KG1 (cell line): ENCODE measurements at regions not wholly inside any gene's neighbourhood (a gene's known extent, or its start where the extent isn't known, plus 50 kb on each side); places are given as distances from the start of the nearest gene placed in this dataset.
"Not testable (repeated sequence)": the region's sequence is repeated elsewhere in the genome, so short reads cannot be mapped to it uniquely, and the experiment has no call there.

ENCODE experiments used
- DNase-seq: peaks from one replicate; lab custom pipeline; 2025; lab: John Stamatoyannopoulos, UW

GRCh38 chr3:144821583-144821982 lies 850.0 kb downstream of the DIPK2A start:
- no peak for DNase-seq

GRCh38 chr3:144822671-144823070 lies 851.0 kb downstream of the DIPK2A start:
- DNase-seq, result no peak

GRCh38 chr3:144831955-144832716 lies 860.5 kb downstream of the DIPK2A start:
- DNase-seq, result no peak

DNA sequence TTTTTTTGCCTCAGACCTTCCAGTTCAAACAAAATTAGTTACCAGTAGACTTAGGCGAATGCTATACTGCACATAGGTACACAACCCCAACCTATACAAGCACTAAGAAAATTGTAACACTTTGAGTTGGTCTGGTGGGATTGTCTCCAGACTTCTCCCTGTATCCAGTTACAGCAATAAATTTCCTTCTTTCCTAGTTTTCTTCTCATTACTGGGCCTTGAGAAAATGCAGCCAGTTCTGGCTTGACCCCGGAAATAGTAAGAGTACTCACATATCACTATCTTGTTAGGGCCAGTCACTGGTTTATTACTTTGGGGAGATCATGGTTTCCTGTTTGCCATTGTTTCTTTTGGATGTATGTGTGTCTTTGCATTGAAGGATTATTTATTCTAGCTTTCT lies 868.4 kb downstream of the DIPK2A start:
- DNase-seq, result no peak

- no peak for DNase-seq
Observed at GRCh38 chr3:144840866-144841265, 869.2 kb downstream of the DIPK2A start.

DNA sequence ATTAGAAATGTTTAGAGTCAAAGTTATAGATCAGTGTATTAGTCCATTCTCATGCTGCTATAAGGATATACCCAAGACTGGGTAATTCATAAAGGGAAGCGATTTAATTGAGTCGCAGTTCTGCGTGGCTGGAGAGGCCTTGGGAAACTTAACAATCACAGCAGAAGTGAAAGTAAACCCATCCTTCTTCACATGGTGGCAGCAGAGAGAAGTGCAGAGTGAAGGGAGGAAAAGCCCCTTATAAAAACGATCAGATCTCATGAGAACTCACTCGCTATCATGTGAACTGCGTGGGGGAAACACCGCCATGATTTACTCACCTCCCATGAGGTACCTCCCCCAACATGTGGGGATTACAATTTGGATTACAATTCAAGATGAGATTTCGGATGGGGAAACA lies 871.5 kb downstream of the DIPK2A start:
- no peak for DNase-seq

DNA sequence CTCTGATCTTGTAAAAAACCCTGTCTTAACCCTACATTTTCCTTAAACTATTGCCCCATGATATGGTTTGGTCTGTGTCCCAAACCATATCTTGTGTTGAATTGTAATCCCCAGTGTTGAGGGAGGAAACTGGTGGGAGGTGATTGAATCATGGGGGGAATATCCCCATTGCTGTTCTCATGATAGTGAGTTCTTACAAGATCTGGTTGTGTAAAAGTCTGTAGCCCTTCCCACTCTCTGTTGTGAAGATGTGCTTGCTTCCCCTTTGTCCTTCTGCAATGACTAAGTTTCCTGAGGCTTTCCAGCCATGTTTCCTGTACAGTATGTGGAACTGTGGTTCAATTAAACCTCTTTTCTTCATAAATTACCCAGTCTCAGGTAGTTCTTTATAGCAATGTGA lies 881.4 kb downstream of the DIPK2A start:
- DNase-seq, result no peak

DNA sequence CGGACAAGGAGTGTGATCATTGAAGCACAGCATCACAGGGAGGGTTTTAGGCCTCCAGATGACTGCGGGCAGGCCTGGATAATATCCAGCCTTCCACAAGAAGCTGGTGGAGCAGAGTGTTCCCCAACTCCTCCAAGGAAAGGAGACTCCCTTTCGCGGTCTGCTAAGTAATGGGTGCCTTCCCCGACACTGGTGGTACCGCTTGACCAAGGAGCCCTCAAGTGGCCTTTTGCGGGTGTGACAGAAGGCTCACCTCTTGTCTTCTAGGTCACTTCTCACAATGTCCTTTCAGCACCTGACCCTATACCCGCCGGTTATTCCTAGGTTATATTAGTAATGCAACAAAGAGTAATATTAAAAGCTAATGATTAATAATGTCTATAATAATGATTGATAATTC lies 882.4 kb downstream of the DIPK2A start:
- not testable (repeated sequence) for DNase-seq

GRCh38 chr3:144859161-144859560 lies 887.5 kb downstream of the DIPK2A start:
- no peak for DNase-seq

DNA sequence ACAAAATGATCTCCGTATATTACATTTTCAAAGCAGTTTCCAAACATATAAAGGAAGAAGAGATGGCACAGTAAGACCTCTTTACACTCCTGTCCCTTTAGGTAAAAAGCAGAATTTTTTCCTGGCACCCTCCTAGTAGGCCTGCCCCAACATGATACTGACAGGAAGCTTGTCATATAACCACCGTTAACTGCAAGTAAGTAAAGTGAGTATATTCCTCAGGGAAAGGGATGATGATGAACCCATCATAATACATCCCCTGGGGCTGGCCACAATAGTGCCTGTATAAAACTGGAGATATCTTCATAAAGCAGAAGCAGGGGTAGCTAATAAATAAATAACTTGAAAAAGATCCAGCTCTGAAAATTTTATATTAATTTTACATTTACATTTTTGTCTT lies 893.0 kb downstream of the DIPK2A start:
- DNase-seq, result no peak

DNA sequence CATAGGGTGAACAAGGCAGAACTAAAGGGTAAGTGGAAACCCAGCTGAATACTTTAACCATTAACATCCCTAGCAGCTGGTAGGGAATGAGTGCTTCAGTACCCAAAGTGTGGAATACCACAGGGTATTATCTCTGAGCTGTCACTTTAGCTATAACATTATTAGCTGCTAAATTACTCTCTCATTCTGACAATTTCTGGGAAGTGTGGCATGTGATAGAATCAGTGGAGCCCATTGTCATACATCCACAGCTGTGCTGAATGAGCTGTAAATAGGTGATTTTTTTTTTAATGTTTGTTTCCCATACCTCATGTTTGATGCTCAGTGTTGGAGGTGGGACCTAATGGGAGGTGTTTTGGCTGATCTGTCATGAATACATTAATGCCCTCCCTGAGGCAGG lies 894.3 kb downstream of the DIPK2A start:
- DNase-seq, result no peak

DNA sequence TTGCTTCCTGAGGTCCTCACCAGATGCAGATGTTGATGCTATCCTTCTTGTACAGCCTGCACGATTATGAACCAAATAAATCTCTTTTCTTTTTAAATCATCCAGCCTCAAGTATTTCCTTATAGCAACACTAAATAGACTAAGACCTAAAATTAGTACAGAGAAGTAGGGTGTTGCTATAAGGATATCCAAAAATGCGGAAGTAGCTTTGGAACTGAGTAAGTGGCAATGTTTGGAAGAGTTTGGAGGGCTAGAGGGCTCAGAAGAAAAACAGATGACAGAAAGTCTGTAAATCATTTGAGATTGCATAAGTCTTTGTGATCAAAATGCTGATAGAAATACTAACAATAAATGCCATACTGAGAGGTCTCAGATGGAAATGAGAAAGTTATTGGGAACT lies 894.9 kb downstream of the DIPK2A start:
- DNase-seq, result no peak

- DNase-seq, result no peak
Observed at GRCh38 chr3:144868506-144868905, 896.9 kb downstream of the DIPK2A start.

DNA sequence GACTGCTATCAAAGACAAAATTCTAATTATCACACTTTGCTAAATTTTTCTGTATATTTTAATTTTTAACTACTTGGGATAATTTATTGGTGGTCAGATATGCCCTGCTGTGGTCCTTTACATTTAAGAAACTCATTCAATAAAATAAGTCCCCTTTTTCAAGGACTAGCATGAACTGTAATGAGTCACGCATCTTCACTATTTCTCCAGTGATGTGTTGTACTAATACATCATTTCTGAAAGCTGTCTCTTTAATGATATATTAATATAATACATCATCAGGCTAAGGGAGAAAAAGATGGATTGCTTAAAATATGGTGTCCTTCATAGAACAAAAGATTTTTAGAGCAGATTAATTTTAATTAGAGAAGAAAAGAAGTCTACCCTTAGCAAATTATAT lies 901.4 kb downstream of the DIPK2A start:
- no peak for DNase-seq

DNA sequence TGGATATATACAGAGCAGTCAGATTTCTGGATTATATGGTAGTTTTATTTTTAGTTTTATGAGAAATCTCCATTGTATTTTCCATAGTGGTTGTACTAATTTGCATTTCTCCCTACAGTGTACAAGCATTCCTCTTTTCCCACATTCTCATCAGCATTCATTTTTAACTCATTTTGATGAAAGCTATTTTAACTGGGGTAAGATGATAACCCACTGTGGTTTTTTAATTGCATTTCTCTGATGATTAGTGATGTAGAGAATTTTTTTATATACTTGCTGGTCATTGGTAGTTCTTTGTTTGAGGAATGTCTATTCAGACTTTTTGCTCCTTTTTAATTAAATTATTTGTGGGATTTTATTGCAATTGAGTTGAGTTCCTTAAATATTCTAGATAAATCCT lies 903.6 kb downstream of the DIPK2A start:
- no peak for DNase-seq

GRCh38 chr3:144877356-144877755 lies 905.7 kb downstream of the DIPK2A start:
- no peak for DNase-seq

DNA sequence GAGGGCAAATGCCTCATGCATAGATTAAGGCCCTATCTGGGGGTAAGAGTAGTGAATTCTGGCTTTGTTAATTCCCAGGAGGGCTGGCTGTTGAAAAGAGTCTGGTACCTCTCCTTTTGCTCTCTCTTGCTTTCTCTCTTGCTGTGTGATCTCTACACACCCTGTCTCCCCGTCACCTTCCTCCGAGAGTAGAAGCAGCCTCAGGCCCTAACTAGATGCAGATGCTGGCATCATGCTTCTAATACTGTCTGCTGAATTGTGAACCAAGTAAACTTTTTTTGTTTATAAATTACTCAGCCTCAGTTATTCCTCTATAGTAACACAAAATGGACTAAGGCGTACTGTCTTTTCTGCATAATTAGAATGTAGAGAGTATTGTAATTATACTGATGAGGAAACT lies 908.1 kb downstream of the DIPK2A start:
- no peak for DNase-seq

DNA sequence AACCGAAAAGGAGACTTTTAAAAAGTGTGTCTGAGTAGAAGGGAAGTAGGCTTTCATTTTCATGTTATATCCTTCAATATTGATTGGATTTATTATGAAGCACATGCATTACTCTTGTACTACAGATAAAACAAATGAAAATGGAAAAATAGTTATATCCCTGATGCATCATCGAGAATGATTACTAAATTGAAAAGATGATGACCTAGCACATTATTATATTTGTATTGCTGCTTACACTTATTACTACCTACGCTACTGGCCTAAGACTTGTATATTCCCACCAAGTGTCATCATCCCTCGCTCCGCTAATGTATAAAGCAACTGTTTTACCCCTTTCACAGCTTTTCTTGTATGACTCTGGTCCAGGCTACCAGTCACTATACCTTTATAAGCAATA lies 922.4 kb downstream of the DIPK2A start:
- no peak for DNase-seq

DNA sequence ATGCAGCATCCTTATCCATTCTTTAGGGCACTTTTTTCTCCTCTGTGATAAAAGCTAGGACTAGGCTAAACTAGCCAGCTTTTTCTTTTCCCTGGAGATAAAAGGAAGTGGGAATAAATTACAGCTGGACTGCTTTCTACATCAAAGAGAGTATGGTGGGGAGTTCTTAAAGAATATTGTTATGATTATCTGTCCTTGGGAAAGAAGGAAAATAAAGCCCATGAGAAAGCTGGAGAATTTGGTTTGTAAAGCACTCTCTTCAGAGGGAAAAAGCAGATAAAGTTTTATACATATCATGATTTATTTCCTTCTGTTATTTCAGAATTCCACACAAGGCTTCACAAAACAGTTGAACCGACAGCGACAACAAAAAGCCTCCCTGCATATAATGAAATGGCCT lies 923.0 kb downstream of the DIPK2A start:
- no peak for DNase-seq

- no peak for DNase-seq
Observed at GRCh38 chr3:144900366-144900765, 928.7 kb downstream of the DIPK2A start.

DNA sequence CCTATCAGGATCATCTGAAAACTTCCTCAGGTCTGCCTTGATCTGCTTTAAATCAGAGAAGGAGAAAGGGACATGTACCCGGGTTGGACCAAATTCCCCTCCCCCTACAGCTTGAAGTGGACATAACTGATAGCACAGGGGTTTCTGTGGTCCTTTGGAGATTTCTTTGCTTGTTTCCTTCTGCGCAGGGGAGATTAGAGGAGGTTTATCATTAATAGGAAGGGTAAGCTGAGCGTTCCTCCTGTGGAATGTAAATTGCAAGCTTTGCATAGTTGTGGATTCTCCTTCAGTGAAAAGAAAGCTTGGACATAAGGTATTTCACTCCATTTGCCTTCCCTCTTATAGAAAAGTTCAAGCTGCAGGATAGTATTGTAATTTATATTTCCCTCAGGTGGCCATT lies 936.0 kb downstream of the DIPK2A start:
- not testable (repeated sequence) for DNase-seq

- DNase-seq, result no peak
Observed at GRCh38 chr3:144912968-144913367, 941.3 kb downstream of the DIPK2A start.

DNA sequence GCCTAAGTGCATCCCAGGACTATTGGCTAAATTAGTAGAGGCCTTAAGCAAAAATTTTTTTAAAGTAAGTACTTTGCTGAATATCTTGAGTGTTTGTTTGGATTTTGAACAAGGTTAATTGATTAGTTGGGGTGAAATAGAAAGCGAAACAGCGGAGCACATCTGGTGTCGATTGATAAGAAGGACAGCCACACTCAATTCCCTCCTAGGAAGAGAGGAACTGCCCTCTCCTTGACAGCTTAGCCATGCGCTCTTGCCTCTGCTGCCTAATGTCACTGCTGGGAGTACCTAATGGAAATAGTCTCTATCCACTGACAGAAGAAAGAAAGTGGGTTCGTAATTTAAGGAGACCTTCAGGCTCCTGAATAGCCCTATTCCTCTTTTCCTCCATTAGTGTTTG lies 943.6 kb downstream of the DIPK2A start:
- DNase-seq, result no peak

DNA sequence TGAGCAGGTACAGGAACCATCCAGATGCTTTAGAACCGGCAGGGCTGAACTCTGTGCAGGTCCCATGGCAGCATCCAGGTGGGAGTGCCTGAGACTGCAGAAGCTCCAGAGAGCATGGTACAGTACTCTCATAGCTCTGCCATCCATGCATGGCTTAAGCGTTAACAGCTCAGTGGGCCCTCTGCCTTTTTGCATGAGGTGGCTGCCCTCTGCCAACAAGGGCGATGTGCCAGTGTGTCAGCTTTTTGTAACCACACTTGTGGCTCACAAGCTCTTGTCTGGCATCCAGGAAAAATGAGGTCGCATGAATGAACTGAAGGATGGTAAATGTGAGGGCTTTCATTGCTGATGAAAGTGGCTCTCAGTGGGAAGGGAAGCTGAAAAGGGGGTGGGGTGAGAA lies 950.1 kb downstream of the DIPK2A start:
- no peak for DNase-seq
